ENCODE measurements at regions not wholly inside any gene's neighbourhood (a gene's known extent, or its start where the extent isn't known, plus 50 kb on each side); places are given as distances from the start of the nearest gene placed in this dataset.

- H3K4me3 ChIP-seq (ENCODE audit: low read length in 3 of 3) = no peak overlapping the region
- H3K9ac ChIP-seq (ENCODE audit: low read depth in 1 of 3, low read length in 3 of 3) = no peak overlapping the region
- peaks cover 0 to 3% (median 0%) of the 10 kb centered on the region in 3 donors for H3K9me3 ChIP-seq (ENCODE audit: control insufficient read depth in 3 of 3, low read length in 3 of 3)
- H3K36me3 ChIP-seq (ENCODE audit: control insufficient read depth in 3 of 3, insufficient read depth in 3 of 3, low read length in 3 of 3) = no peaks in the 10 kb centered on the region
- no peaks in the 10 kb centered on the region for H3K4me1 ChIP-seq (ENCODE audit: control insufficient read depth in 3 of 3, insufficient read depth in 3 of 3, low read length in 3 of 3)
- no peak overlapping the region for H3K27ac ChIP-seq (ENCODE audit: low read depth, low read length)
- H3K27me3 ChIP-seq (ENCODE audit: control insufficient read depth in 3 of 3, insufficient read depth in 3 of 3, low read length in 3 of 3) = no peaks in the 10 kb centered on the region
Measured at GRCh38 chr21:14712121-14712715, 166.1 kb upstream of the SAMSN1 start.

- no peaks in the 10 kb centered on the region for H3K36me3 ChIP-seq (ENCODE audit: control insufficient read depth in 3 of 3, insufficient read depth in 3 of 3, low read length in 3 of 3)
- H3K9me3 ChIP-seq (ENCODE audit: control insufficient read depth in 3 of 3, low read length in 3 of 3) = peaks cover 0 to 3% (median 0%) of the 10 kb centered on the region in 3 donors
- H3K4me3 ChIP-seq (ENCODE audit: low read length in 3 of 3) = no peak overlapping the region
- H3K4me1 ChIP-seq (ENCODE audit: control insufficient read depth in 3 of 3, insufficient read depth in 3 of 3, low read length in 3 of 3) = no peaks in the 10 kb centered on the region
- H3K9ac ChIP-seq (ENCODE audit: low read depth in 1 of 3, low read length in 3 of 3) = no peak overlapping the region
- no peak overlapping the region for H3K27ac ChIP-seq (ENCODE audit: low read depth, low read length)
- H3K27me3 ChIP-seq (ENCODE audit: control insufficient read depth in 3 of 3, insufficient read depth in 3 of 3, low read length in 3 of 3) = no peaks in the 10 kb centered on the region
Measured at GRCh38 chr21:14711287-14711686, 165.2 kb upstream of the SAMSN1 start.

GRCh38 chr21:14707511-14708020 lies 161.5 kb upstream of the SAMSN1 start:
- H3K36me3 ChIP-seq (ENCODE audit: control insufficient read depth in 3 of 3, insufficient read depth in 3 of 3, low read length in 3 of 3) = no peaks in the 10 kb centered on the region
- no peak overlapping the region for H3K27ac ChIP-seq (ENCODE audit: low read depth, low read length)
- H3K4me3 ChIP-seq (ENCODE audit: low read length in 3 of 3) = no peak overlapping the region

GRCh38 chr21:14706712-14707510 lies 160.8 kb upstream of the SAMSN1 start:
- no peak overlapping the region for H3K9ac ChIP-seq (ENCODE audit: low read depth in 1 of 3, low read length in 3 of 3)
- H3K27me3 ChIP-seq (ENCODE audit: control insufficient read depth in 3 of 3, insufficient read depth in 3 of 3, low read length in 3 of 3) = no peaks in the 10 kb centered on the region
- H3K9me3 ChIP-seq (ENCODE audit: control insufficient read depth in 3 of 3, low read length in 3 of 3) = no peaks in the 10 kb centered on the region
- H3K27ac ChIP-seq (ENCODE audit: low read depth, low read length) = no peak overlapping the region
- H3K4me1 ChIP-seq (ENCODE audit: control insufficient read depth in 3 of 3, insufficient read depth in 3 of 3, low read length in 3 of 3) = no peaks in the 10 kb centered on the region
- H3K4me3 ChIP-seq (ENCODE audit: low read length in 3 of 3) = no peak overlapping the region
- H3K36me3 ChIP-seq (ENCODE audit: control insufficient read depth in 3 of 3, insufficient read depth in 3 of 3, low read length in 3 of 3) = no peaks in the 10 kb centered on the region

More at GRCh38 chr21:14707511-14708020, 161.5 kb upstream of the SAMSN1 start:
- no peaks in the 10 kb centered on the region for H3K27me3 ChIP-seq (ENCODE audit: control insufficient read depth in 3 of 3, insufficient read depth in 3 of 3, low read length in 3 of 3)
- no peaks in the 10 kb centered on the region for H3K9me3 ChIP-seq (ENCODE audit: control insufficient read depth in 3 of 3, low read length in 3 of 3)
- no peaks in the 10 kb centered on the region for H3K4me1 ChIP-seq (ENCODE audit: control insufficient read depth in 3 of 3, insufficient read depth in 3 of 3, low read length in 3 of 3)
- H3K9ac ChIP-seq (ENCODE audit: low read depth in 1 of 3, low read length in 3 of 3) = no peak overlapping the region

GRCh38 chr21:14699433-14700407 lies 153.6 kb upstream of the SAMSN1 start:
- no peaks in the 10 kb centered on the region for H3K9me3 ChIP-seq (ENCODE audit: control insufficient read depth in 3 of 3, low read length in 3 of 3)
- no peak overlapping the region for H3K27ac ChIP-seq (ENCODE audit: low read depth, low read length)
- H3K4me3 ChIP-seq (ENCODE audit: low read length in 3 of 3) = no peak overlapping the region
- no peaks in the 10 kb centered on the region for H3K36me3 ChIP-seq (ENCODE audit: control insufficient read depth in 3 of 3, insufficient read depth in 3 of 3, low read length in 3 of 3)
- no peak overlapping the region for H3K9ac ChIP-seq (ENCODE audit: low read depth in 1 of 3, low read length in 3 of 3)
- no peaks in the 10 kb centered on the region for H3K27me3 ChIP-seq (ENCODE audit: control insufficient read depth in 3 of 3, insufficient read depth in 3 of 3, low read length in 3 of 3)
- no peaks in the 10 kb centered on the region for H3K4me1 ChIP-seq (ENCODE audit: control insufficient read depth in 3 of 3, insufficient read depth in 3 of 3, low read length in 3 of 3)

GRCh38 chr21:14697769-14698168 lies 151.7 kb upstream of the SAMSN1 start:
- Histone ChIP-seq H3K36me3 (ENCODE audit: control insufficient read depth in 3 of 3, insufficient read depth in 3 of 3, low read length in 3 of 3) (no peaks in the 10 kb centered on the region), H3K9ac (ENCODE audit: low read depth in 1 of 3, low read length in 3 of 3) (no peak overlapping the region), H3K4me3 (ENCODE audit: low read length in 3 of 3) (no peak overlapping the region), H3K9me3 (ENCODE audit: control insufficient read depth in 3 of 3, low read length in 3 of 3) (no peaks in the 10 kb centered on the region), H3K27me3 (ENCODE audit: control insufficient read depth in 3 of 3, insufficient read depth in 3 of 3, low read length in 3 of 3) (no peaks in the 10 kb centered on the region), H3K27ac (ENCODE audit: low read depth, low read length) (no peak overlapping the region), H3K4me1 (ENCODE audit: control insufficient read depth in 3 of 3, insufficient read depth in 3 of 3, low read length in 3 of 3) (no peaks in the 10 kb centered on the region)

- H3K9ac ChIP-seq (ENCODE audit: low read depth in 1 of 3, low read length in 3 of 3) = no peak overlapping the region
- H3K4me3 ChIP-seq (ENCODE audit: low read length in 3 of 3) = no peak overlapping the region
- H3K9me3 ChIP-seq (ENCODE audit: control insufficient read depth in 3 of 3, low read length in 3 of 3) = no peaks in the 10 kb centered on the region
- H3K4me1 ChIP-seq (ENCODE audit: control insufficient read depth in 3 of 3, insufficient read depth in 3 of 3, low read length in 3 of 3) = no peaks in the 10 kb centered on the region
- H3K36me3 ChIP-seq (ENCODE audit: control insufficient read depth in 3 of 3, insufficient read depth in 3 of 3, low read length in 3 of 3) = no peaks in the 10 kb centered on the region
- H3K27ac ChIP-seq (ENCODE audit: low read depth, low read length) = no peak overlapping the region
- no peaks in the 10 kb centered on the region for H3K27me3 ChIP-seq (ENCODE audit: control insufficient read depth in 3 of 3, insufficient read depth in 3 of 3, low read length in 3 of 3)
Measured at GRCh38 chr21:14694817-14695216, 148.7 kb upstream of the SAMSN1 start.

- Histone ChIP-seq H3K27ac (ENCODE audit: low read depth, low read length) (no peak overlapping the region), H3K27me3 (ENCODE audit: control insufficient read depth in 3 of 3, insufficient read depth in 3 of 3, low read length in 3 of 3) (no peaks in the 10 kb centered on the region), H3K9ac (ENCODE audit: low read depth in 1 of 3, low read length in 3 of 3) (no peak overlapping the region), H3K4me3 (ENCODE audit: low read length in 3 of 3) (no peak overlapping the region), H3K36me3 (ENCODE audit: control insufficient read depth in 3 of 3, insufficient read depth in 3 of 3, low read length in 3 of 3) (no peaks in the 10 kb centered on the region), H3K9me3 (ENCODE audit: control insufficient read depth in 3 of 3, low read length in 3 of 3) (no peaks in the 10 kb centered on the region), H3K4me1 (ENCODE audit: control insufficient read depth in 3 of 3, insufficient read depth in 3 of 3, low read length in 3 of 3) (no peaks in the 10 kb centered on the region)
Measured at GRCh38 chr21:14693997-14694396, 147.9 kb upstream of the SAMSN1 start.

- no peak overlapping the region for H3K9ac ChIP-seq (ENCODE audit: low read depth in 1 of 3, low read length in 3 of 3)
- no peaks in the 10 kb centered on the region for H3K36me3 ChIP-seq (ENCODE audit: control insufficient read depth in 3 of 3, insufficient read depth in 3 of 3, low read length in 3 of 3)
- no peaks in the 10 kb centered on the region for H3K9me3 ChIP-seq (ENCODE audit: control insufficient read depth in 3 of 3, low read length in 3 of 3)
- no peaks in the 10 kb centered on the region for H3K27me3 ChIP-seq (ENCODE audit: control insufficient read depth in 3 of 3, insufficient read depth in 3 of 3, low read length in 3 of 3)
- no peak overlapping the region for H3K27ac ChIP-seq (ENCODE audit: low read depth, low read length)
- H3K4me1 ChIP-seq (ENCODE audit: control insufficient read depth in 3 of 3, insufficient read depth in 3 of 3, low read length in 3 of 3) = no peaks in the 10 kb centered on the region
- no peak overlapping the region for H3K4me3 ChIP-seq (ENCODE audit: low read length in 3 of 3)
Measured at GRCh38 chr21:14691914-14692313, 145.8 kb upstream of the SAMSN1 start.

Data from skeletal muscle tissue (tissue), 3 donors.